Cardiac fibroblast (primary cell): ENCODE measurements at regions not wholly inside any gene's neighbourhood (a gene's known extent, or its start where the extent isn't known, plus 50 kb on each side); places are given as distances from the start of the nearest gene placed in this dataset.

Experiments
- DNase-seq, 2 donors: peaks; one replicate each; pipeline versions ENCODE4 v3.0.0 to v3.0.0-alpha.2; 2010; ENCODE audit warnings: low read depth in 2 of 2
- H3K4me3 ChIP-seq, 2 donors: replicated peaks in 1 of 2; 1 replicate in 1 of 2; 2 replicates in 1 of 2; pipeline ENCODE4 v1.5.1; 2011; ENCODE audit warnings: low read depth in 2 of 2, low read length in 2 of 2, mild to moderate bottlenecking in 2 of 2, moderate library complexity in 1 of 2
- TF ChIP-seq, protein P1 (sequence below): IDR thresholded peaks from one replicate; pipeline ENCODE4 v1.5.1; 2011; ENCODE audit warnings: low read depth, mild to moderate bottlenecking, low read length, inconsistent platforms

DNA sequence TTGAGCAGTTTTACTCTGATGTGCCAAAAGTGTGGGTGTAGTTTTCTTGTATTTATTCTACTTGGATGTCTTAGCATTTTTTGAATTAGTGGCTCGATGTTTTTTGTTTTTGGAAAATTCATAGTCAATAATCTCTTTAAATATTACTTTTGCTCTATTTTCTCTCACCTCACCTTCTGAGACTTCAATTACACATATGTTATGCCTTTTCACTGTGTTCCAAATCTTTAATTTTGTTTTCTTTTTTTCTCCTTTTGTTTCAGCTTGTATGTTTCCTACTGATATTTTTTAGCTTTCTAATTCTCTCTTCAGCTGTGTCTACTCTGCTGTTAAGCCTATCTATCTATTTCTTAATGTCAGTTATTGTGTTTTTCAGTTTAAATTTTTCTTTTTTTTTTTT, 69.5 kb downstream of the ZNF503 start:
- H3K4me3 ChIP-seq: no peak overlapping the region
- DNase-seq: no peak
- TF ChIP-seq, protein P1, sequence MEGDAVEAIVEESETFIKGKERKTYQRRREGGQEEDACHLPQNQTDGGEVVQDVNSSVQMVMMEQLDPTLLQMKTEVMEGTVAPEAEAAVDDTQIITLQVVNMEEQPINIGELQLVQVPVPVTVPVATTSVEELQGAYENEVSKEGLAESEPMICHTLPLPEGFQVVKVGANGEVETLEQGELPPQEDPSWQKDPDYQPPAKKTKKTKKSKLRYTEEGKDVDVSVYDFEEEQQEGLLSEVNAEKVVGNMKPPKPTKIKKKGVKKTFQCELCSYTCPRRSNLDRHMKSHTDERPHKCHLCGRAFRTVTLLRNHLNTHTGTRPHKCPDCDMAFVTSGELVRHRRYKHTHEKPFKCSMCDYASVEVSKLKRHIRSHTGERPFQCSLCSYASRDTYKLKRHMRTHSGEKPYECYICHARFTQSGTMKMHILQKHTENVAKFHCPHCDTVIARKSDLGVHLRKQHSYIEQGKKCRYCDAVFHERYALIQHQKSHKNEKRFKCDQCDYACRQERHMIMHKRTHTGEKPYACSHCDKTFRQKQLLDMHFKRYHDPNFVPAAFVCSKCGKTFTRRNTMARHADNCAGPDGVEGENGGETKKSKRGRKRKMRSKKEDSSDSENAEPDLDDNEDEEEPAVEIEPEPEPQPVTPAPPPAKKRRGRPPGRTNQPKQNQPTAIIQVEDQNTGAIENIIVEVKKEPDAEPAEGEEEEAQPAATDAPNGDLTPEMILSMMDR: no peak

DNA sequence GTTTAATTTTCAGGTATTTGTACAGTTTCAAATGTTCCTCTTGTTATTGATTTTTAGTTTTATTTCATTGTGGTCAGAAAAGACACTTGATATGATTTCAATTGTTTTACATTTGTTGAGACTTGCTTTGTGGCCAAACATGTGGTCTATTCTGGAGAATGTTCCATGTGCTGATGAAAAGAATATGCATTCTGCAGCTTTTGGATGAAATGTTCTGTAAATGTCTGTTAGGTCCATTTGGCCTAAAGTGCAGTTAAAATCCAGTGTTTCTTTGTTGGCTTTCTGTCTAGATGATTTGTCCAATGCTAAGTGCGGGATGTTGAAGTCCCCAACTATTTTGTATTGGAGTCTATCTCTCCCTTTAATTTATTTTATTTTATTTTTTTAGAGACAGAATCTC, 70.5 kb downstream of the ZNF503 start:
- no peak for DNase-seq
- no peak overlapping the region for H3K4me3 ChIP-seq
- TF ChIP-seq, protein P1: no peak

DNA sequence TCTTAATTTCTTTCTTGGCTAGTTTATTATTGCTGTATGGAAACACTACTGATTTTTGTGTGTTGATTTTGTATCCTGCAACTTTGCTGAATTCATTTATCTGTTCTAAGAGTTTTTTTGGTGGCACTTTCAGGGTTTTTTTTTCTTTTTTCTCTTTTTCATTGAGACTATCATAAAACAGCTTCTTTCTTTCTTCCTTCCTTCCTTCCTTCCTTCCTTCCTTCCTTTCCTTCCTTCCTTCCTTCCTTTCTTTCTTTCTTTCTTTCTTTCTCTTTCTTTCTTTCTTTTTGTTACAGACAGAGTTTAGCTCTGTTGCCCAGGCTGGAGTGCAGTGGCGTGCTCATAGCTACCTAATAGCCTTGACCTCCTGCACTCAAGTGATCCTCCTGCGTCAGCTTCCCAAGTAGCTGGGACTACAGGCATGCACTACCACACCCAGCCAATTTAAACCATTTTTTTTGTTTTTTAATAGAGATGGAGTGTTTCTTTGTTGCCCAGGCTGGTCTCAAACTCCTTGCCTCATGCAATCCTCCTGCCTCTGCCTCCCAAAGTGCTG, 72.3 kb downstream of the ZNF503 start:
- no peak overlapping the region for H3K4me3 ChIP-seq
- TF ChIP-seq, protein P1: no peak
- no peak for DNase-seq

DNA sequence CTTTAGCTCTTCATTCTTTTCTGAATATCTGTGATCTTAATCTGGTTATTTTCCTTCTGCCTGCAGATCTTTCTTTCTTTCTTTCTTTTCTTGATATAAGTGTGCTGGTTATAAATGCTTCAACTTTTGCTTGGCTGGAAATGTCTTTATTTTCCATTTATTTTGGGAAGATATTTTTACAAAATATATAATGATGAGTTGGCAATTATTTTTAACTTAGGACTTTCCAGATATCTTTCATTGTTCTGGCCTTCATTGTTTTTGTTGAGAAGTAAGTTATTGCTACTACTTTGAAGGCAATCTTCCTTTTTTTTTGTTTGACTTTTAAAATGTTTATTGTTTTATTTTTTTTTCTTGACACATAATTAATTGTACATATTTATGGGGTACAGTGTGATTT, 75.3 kb downstream of the ZNF503 start:
- DNase-seq: no peak
- H3K4me3 ChIP-seq: no peak overlapping the region
- TF ChIP-seq, protein P1: no peak

DNA sequence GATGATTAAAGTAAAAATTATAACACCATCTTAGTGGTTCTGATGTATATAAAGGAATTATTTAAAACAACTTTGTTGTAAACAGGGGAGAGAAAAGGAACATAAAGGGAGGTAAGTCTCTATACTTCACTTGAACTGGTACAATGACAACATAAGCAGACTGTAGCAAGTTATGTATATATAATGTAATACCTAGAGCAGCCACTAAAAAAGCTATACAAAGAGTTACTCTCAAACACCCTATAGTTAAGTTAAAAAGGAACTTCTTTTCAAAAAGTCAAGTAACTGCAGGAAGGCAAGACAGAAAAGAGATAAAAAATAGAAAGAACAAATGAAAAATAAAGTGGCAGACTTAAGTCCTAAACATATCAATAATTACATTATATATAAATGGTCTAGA, 82.3 kb downstream of the ZNF503 start:
- no peak for DNase-seq
- no peak overlapping the region for H3K4me3 ChIP-seq
- TF ChIP-seq, protein P1: no peak

DNA sequence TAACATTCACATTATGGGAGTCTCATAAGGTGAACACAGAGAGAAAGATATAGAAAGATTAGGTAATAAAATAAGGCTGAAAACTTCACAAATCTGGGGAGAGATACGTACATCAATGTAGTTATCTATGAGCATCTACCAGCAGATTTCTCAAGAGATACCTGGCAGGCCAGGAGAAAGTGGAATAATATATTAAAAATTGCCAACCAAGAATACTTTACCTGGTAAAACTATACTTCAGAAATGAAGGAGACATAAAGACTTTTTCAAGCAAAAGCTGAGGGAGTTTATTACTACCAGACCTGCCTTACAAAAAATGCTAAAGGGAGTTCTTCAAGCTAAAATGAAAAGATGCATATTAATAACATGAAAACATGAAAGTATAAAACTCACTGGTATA, 78.8 kb upstream of the COMTD1 start:
- no peak overlapping the region for H3K4me3 ChIP-seq
- TF ChIP-seq, protein P1: no peak
- DNase-seq: no peak

DNA sequence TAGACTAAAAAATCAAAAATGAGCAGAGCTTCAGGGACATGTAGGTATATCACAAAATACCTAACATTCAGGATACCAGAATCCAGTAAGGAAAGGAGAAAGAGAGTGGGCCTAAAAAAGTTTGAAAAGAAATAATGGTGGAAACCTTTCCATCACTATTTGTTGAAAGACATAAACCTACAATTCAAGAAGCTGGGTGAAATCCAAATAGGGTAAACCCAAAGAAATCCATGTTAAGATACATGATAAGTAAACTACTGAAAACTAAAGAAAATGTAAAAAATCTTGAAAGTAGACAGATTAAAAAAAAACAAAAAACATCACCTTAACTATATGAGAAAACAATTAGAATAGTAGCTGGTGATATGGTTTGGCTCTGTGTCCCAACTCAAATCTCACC, 76.7 kb upstream of the COMTD1 start:
- TF ChIP-seq, protein P1: no peak
- no peak for DNase-seq

More for the DNA sequence above, 76.7 kb upstream of the COMTD1 start:
- H3K4me3 ChIP-seq: no peak overlapping the region
